DLD1 (cell line): ENCODE measurements at regions not wholly inside any gene's neighbourhood (a gene's known extent, or its start where the extent isn't known, plus 50 kb on each side); places are given as distances from the start of the nearest gene placed in this dataset.

ENCODE experiments used
- in situ Hi-C: cut with HindIII; loops from 2 replicates; pipeline ENCODE4 v1.10.0; 2017; ENCODE audit warnings: low sequenced_read_pairs

DNA sequence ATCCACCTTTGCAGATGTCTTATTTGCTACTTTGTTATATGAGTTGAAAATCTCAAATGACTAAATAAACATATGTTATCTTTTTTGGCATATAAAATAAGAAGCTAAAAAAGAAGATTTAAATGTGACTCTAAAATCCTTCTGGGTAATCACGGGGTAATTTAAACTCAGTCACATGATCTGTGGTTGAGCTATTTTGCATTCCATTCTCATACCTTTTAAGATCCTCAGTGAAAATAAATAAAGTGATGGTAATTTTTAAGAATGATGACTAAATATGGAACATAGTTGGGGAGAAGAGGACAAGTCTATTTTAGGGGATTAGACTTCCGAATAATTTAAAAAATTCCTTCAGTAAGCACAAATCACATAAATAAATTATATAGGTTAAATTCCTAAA, 1076.8 kb downstream of the TUSC7 start:
- in situ Hi-C loops = no loop called here

DNA sequence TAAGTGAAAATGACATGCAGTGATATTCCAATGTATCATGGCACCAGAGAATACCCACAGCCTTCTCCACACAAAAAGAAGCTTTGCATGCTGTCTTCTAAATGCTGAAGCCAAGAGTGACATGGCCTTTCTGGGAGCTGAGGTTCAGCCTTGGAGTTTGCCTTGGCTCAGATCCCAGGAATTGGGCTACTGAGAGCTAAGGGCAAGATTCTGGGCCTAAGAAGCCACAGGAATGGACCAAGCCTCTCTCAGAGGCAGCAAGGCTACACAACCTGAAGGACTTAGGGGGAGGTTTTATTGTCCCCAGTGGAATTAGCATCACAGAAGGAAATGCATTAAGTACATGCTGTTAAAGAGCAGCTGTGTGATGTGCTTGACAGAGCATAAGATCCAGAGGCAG, 1078.5 kb downstream of the TUSC7 start:
- in situ Hi-C loops = no loop called here

DNA sequence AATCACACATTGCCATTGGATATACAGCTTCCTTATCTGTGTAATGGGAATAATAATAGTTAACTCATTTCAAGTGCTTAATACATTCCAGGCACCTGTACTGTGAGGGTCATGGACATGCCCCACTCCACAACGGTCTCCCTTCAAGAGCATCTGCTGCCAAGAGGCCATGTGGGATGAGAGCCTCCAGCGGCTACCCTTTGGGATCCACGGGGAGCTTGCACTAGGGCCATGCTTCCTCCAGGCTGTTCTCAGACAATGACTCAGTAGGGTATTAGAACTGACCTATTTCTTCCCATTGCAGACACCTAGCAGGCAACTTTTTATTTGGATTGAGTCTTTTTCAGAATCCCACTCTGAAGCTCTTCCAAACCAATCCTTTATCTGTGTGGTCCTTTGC, 1078.9 kb downstream of the TUSC7 start:
- in situ Hi-C loops = no loop called here

DNA sequence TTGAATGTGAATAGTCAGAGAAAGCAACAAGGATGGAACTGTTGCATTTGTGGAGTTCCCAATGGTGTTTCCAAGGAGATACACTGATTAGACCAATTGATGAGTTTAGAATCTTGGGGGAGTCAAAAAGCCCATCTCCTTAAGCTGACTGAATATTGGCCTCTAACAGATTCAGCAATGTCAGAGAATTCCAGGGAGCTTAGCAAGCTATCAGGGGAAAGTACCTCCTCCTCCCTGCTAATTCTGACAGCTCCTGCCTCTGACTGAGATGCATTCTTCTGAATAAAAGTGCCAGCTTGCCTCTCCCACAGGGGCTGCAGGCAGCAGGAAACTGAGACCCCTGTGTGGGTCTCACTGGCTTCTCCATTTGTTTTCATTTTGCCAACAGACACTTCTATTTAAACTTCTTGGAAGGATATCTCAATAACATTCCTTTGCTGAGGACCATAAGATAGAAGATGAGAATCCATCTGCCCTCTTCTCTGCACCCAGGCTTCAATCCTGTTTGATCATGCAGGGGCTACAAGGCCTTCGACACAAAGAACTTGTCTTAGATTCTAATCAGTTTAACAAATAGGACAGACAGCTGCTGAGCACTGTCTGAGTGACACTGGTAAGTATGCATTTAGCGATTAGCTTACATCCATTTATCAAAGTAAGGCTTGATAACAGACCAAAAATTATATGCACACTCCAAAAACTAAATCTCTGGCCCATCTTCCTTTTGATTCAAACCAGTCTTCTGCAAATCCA, 1080.8 kb downstream of the TUSC7 start:
- in situ Hi-C loops = no loop called here

DNA sequence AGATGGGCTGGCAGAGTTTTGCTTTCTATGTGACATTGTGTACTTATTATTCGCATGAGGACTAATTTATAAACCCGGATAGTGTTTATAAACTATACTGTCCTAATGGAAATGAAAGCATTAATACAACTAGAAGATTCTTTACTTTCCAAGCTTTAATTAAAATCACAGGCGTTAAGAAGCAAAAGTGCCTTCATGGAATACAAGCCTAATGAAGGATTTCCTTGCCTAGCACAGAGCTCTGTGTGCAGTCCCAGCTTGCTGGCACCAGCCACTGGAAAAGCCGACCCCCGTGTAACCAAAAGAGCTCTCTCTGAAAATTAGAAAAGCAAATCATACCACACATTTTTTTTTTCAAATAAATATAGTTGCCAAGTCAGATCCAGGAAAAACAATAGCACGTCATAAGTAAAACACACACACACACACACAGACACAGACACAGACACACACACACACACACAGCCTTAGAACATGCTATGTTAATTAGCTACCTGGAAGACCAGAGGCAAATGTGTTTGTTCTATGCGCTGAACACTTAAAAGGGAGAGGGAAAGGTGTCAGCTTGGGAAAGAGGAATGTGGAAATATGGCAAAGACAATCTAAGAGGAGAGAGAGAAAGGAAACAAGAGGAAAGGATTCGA, 1084.2 kb downstream of the TUSC7 start:
- in situ Hi-C loops = no loop called here

DNA sequence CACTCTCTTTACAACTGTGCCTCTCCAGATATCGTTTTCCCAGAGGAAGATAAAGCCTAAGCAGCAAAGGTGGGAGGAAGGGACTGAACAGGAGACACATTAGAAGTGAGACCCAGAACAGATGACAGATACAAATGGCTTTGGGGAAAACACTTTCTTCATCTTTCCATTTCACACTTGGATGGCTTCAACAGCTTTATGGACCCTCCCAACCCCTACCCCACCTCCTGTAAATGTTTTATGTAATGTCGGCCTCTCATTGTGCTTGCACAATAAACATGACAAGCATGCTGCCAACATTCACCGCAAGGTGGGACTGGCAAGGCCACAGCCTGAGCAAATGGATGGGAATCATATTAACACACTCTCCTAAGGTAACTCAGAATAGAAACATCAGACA, 1088.6 kb downstream of the TUSC7 start:
- in situ Hi-C loops = no loop called here

DNA sequence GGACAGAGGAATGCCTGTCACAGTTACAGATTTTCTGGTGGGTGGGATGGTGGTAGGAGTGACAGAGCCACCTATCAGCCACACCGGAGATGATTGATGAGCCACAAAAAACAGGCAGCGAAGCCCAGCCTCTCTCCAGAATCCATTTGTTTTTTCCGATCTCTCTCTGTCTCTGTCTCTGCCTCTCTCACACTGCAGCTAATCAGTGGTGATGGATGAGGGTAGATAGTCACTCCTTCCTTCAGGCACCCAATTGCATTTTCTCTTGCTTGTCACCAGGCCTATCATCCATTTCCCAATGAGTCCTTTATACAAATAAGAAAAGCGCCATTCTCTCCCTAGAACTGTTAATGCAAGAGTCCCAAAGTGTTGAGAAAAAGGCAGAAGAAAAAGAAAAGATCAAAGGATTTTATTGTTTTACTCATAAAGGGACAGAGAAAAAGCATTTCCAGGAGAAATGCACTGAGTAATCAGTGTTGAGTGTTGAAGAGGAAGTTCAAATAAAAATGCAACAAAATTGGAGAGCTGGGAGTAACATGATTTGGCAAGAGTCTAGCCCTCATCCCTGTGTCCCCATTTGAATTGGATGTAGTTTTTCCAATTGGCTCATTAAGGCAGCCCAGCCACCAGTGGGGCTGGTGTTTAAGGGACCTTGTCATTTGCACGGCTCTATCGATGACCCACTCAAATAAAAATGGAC, 1089.3 kb downstream of the TUSC7 start:
- in situ Hi-C loops = no loop called here

DNA sequence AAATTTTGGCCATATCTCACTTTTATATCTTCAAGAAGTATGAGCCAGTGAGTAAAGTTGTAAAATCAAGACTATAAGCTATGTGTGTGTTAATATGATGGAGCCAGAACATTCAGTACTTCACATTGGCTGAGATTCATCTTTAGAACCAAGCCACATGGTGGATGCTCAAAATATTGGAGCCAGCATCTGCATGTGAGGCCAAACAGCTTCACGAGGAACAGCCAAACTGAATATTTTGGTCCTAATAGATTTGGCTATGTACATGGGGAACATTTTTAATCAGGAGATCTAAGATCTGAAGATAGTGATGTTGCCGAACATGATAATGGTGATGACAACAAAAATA, 1089.8 kb downstream of the TUSC7 start:
- in situ Hi-C loops = no loop called here

DNA sequence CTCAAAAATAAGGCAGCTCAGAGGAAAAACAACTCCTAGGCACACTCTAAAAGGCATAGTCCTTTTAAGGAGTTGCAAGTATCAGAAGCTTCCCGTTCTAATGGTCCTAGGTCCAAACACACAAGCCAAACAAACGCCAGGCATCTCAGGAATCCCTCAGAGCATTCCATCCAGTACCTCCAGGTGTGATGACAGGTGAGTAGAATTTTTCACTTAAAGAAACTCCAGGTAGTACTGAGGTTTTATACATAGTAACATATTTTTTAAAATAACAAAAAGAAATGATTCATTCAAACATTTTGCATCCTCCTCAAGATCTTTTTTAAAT, 1092.3 kb downstream of the TUSC7 start:
- in situ Hi-C loops = no loop called here

DNA sequence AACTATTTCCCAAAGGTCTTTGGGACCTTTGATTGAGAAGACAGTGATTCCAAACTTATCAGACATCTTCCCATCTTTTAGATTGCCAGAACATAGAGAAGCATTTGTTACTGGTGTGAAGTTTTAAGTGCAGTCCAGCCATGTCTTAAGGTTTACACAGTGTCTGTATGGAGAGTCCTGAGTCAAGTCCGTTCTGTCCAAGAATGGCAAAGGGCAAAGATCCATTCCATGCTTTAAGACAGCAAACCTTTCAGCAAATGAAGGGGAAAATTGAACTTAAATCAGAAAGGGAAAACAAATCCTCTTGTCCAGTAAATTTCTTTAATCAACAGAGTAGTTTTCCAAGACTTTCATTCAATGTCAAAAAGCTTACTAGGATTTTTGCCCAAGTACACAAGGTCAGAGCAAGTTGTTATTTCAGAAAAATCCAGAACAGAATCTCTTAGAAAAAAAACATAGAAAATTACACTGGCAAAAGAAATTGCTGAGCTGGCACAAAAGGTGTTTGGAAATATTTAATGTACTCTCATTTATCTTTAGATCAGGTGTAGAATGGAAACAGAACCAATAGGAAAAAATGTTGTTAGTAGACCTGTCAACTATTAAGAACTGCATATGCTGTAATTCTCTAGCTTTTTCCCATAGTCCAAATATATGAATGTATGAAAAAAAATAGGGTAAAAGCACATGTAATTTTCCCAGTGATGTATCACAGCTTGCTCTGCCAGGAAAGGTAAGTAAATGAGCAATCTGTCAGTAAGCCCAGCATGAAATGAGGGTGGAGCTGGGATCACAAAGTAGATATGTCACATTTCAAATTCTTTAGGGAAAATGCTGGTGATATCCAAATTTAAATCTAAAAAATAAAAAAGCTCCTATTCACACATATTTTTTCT, 1099.9 kb downstream of the TUSC7 start:
- in situ Hi-C loops = no loop called here

DNA sequence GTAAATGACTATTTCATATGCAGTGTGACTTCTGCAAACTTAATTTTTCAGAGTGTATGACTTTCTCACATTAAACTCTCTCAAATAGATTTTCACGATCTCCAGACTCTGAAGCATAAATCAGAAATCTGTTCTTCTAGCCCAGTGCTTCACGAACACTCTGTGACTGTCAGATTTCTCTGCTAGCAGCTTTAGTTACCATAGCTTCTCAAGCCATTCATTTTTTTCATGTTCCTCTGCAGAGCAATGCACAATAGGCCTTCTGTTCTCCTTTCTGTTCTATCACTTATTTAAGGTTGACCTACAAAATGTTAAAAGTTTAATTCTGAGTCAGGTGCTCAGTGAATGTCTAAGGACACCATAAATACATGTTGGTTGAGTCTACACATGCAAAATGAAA, 1102.2 kb downstream of the TUSC7 start:
- in situ Hi-C loops = no loop called here

DNA sequence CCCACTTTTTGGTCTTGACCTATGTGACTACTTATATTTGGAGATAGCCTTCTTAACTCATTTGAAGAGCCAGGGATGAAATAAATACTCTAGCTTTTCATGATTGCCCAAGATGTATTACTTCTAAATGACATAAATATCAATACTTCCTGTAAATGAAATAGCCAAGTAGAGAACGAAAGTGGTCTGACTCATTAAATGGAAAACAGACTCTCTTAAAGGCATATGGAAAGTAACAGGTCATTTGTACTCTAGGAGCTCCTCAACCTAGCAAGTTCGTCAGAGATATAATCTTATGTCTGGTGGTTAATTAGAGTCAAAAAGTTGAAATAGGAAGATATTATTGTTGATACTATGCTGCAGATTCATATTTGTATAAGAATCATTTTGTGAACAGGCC, 1105.4 kb downstream of the TUSC7 start:
- in situ Hi-C loops = no loop called here

DNA sequence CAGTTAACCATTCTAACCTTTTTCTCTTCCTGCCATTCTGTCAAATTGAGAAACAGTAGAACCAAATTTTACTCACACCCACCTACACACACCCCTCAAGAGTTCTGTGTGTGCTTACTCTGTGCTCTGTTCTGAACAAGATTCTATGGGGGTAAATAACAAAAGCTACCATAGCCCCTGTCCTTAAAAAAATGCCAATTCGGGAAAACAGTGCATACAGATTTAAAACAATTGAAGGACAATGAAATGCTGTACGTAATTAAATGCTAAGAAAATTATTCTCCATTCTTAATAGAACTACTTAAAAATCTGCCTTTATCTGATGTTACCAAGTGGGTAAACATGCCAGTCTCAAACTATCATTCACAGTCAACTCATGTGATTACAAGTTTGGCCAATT, 1107.5 kb downstream of the TUSC7 start:
- in situ Hi-C loops = no loop called here

DNA sequence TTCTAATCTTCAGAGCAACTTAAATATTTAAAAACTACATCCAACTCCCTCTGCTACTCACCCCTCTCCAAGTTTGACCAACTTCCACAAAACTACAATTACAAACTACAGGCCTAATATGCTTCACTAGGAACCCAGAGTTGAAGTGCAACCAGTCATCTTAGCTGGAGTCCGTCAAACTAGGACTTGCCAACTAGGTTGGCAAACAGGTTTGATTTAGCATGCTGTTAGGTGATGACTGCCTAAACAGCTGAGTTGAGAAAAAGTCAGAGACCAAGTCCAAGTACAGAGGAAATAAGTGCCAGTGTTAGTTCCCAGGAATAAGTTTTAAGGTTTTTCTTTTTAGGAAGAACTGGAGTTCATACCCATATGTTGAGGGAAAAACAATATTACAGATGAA, 1109.0 kb downstream of the TUSC7 start:
- in situ Hi-C loops = no loop called here

DNA sequence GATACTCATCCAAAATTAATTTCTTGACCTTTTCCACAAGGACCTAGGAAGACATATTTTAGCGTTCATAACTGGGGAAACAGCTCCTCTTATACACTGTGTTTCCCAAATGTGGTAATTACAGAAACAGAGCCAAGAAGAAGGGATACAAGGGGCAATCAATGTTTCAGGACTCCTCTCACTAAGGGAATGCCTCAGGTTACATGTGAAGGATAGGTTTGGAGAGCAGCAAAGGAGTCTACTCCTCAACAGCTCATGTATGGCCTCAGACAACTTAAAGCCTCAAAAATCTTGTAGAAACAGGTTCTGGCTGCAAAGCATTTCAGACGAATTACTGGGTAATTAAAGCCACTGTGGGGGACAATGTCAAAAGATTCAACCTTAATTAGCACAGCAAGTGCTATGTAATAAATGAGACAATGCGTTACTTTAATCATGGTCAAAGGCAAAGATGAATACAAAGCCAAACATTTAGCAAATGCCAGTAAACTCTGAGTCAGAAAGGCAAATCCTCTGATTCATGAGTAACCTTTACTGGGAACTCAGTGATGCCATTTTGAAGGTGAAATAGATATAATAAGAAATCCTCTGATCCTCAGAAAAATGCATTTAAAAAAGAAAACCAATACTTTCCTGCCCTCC, 1111.2 kb downstream of the TUSC7 start:
- in situ Hi-C loops = no loop called here

DNA sequence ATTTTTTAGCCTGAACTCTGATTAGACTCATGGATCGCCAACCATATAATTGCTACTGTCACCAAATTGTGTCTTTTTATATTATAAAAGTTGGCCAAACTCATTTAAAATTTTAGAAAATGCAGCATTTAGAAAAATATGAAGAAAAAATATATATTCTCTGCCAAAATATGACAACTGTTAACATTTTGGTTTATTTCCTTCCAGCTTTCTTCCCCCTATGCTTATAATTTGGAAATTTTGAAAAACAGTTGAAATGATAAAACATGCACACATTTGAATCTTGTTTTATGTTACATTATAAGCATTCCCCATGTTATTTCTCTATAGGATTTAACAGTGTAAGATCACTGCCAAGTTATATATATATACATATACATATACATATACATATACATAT, 1112.8 kb downstream of the TUSC7 start:
- in situ Hi-C loops = no loop called here

DNA sequence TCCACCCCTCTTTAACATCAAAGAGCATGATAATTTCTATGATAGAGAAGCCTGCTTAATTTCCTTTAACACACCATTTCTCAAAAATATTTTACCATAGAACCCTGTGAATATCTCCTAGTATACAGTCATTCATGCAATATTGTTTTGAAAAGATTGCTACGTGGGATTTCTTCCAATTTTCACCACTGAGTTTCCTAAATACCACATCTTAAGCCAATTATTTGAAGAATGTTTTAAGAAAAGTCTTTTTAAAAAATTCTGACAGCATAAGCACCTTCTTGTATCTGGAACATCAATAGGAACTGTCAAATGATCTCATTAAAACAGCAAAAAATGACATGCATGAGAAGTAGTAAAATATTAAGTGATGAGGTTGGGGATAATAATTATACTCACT, 1126.7 kb downstream of the TUSC7 start:
- in situ Hi-C loops = no loop called here

DNA sequence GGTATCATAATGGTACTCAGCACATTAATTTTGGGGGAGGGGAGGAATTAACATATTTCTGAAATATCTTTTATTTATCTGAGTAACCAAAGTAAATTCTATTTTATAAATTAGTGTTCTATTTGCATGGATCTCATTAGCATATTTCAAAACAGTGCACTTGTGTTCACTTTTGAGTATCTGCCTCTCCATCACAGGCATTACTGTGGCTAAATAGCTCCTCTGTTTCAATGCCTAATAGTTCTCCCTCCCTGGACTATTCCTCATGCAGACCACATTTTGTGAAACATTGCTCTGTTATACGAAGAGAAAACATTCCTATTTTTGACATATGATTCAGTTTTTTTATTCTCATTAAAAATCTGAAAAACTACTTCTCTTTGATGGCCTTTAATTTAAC, 1127.8 kb downstream of the TUSC7 start:
- in situ Hi-C loops = no loop called here

DNA sequence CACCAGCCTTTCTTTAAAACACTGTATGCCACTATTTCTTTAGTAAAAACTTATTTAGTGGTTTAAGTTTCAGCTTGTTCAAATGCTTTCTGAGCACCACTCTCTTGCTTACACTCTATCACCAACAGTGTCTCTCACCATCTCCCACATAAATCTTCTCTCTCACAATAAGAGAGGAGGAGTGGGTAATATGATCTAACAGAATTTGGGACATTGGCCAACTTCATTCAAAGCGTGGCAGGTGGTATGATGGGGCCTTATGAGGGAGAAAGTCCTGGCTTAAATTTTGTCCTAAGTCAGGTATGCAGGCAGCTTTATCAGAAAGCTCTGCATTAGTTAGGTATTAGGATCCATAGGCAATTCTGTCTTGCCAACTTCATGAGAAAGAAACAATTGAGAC, 1132.5 kb downstream of the TUSC7 start:
- in situ Hi-C loops = no loop called here

DNA sequence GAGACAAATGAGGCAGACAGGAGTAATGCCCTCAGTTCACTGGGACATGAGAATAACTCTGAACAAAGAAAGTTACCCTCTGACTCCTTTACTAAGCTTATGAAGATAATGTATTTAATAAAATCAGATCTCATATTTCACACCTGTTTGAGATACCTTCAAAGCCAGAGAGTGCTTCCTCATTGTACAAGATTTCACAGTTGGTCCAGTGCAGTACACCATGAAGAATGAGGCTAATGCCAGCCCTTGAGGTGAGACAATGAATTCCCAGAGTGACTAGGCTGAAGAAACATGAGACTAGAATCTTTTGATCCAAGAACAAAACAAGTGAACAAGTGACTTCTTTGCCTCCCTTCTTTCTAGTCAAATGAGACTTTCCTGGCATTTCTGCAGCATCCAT, 1133.8 kb downstream of the TUSC7 start:
- in situ Hi-C loops = no loop called here

DNA sequence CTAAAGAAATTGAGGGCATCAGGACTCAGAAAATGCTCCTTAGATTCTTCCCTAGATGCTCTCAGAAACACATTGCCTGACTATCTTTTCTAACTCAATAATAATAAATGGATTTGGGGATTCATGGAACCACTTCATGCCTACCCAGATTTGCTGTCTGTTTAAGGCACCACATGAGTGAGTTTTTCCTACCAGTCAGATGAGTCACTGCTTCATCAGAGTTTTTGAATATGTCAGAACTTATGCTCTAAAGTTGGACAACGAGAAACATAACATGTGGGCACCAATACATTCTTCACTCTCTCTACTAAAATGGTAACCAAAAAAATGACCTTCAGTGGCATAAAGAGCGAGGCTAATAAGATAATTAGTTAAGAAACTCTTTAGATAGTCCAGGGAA, 1135.1 kb downstream of the TUSC7 start:
- in situ Hi-C loops = no loop called here
